ENCODE measurements at regions not wholly inside any gene's neighbourhood (a gene's known extent, or its start where the extent isn't known, plus 50 kb on each side); places are given as distances from the start of the nearest gene placed in this dataset.

DNA sequence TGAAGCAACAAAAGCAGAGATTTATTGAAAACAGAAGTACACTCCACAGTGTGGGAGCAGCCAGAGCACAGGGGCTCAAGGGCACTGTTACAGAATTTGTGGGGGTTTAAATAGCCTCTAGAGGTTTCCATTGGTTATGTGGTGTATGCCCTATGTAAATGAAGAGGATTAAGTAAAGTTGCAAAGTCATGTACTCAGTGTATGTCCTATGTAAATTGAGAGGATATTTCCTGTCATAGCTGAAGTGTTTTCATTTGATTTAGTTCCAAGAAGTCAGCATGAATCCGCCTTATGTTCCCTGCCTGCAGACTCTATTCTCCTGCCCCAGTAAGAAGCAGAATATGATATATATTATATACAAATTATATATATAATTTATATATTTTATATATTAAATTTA is 966.0 kb upstream of the COX7C start:
- no peak for TF ChIP-seq POLR2A (IDR thresholded peaks at IDR 0.05; ENCODE audit: low read length)
- TF ChIP-seq GATA1 (IDR thresholded peaks at IDR 0.05; ENCODE audit: low read depth, low read length): no peak

Measured in erythroblast (primary cell).